ENCODE measurements at regions not wholly inside any gene's neighbourhood (a gene's known extent, or its start where the extent isn't known, plus 50 kb on each side); places are given as distances from the start of the nearest gene placed in this dataset.

DNA sequence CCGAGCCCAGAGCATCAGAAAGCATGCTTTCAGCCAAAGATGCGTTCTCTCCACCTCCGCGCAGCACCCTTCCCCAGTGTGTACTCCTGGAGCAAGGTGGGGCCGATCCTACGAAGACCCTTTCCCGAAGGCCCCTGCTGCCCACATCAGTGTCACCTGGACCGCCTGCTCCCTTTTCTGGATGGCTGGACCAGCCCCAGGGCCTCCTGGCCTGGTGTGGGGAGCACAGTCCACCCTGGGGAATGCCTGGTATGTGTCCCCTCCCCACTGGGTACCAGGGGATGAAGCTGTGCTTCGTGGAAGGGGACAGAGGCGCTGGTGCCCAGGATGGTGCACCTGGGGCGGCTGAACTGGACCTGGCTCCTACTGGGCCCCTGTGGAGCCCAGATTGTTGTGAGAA is 173.8 kb downstream of the SEC14L1 start:
- 87 to 91% (median 88%) methylated on average over 11 of the region's 11 CpGs for WGBS, 3 donors

DNA sequence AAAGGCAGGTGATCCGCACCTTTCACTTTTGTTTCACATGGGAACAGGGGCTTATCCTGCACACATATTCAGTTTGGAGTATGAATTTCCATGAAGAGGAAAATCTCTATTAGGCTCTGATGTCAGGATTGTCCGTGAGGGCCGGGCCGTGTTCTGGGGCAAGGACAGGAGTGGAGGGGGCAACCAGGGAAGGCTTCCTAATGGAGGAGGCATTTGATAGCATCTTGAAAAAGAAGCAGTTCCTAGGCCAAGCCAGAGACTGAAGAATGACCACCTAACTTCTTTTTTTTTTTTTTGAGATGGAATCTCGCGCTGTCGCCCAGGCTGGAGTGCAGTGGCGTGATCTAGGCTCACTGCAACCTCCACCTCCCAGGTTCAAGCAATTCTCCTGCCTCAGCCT is 174.2 kb downstream of the SEC14L1 start:
- no peak for TF ChIP-seq POLR2A (IDR thresholded peaks at IDR 0.05)
- TF ChIP-seq EP300 (IDR thresholded peaks at IDR 0.05), result no peak
- TF ChIP-seq, protein P1, sequence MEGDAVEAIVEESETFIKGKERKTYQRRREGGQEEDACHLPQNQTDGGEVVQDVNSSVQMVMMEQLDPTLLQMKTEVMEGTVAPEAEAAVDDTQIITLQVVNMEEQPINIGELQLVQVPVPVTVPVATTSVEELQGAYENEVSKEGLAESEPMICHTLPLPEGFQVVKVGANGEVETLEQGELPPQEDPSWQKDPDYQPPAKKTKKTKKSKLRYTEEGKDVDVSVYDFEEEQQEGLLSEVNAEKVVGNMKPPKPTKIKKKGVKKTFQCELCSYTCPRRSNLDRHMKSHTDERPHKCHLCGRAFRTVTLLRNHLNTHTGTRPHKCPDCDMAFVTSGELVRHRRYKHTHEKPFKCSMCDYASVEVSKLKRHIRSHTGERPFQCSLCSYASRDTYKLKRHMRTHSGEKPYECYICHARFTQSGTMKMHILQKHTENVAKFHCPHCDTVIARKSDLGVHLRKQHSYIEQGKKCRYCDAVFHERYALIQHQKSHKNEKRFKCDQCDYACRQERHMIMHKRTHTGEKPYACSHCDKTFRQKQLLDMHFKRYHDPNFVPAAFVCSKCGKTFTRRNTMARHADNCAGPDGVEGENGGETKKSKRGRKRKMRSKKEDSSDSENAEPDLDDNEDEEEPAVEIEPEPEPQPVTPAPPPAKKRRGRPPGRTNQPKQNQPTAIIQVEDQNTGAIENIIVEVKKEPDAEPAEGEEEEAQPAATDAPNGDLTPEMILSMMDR (IDR thresholded peaks at IDR 0.05), result no peak
- intact Hi-C loops (cut with DNase I), result no loop called here
- Histone ChIP-seq H3K27me3 (no peaks in the 10 kb centered on the region), H3K9me3 (no peaks in the 10 kb centered on the region), H3K27ac (no peak overlapping the region), H3K36me3 (no peaks in the 10 kb centered on the region), H3K4me3 (no peak overlapping the region), H3K4me1 (ENCODE audit: insufficient read depth) (peaks cover 41% of the 10 kb centered on the region)
- DNase-seq, result no peak
- WGBS, 3 donors, result 89 to 95% (median 92%) methylated on average over 8 of the region's 8 CpGs

More for the DNA sequence above, 173.8 kb downstream of the SEC14L1 start:
- Histone ChIP-seq H3K4me3 (no peak overlapping the region), H3K36me3 (no peaks in the 10 kb centered on the region), H3K27me3 (no peaks in the 10 kb centered on the region), H3K9me3 (no peaks in the 10 kb centered on the region), H3K27ac (no peak overlapping the region), H3K4me1 (ENCODE audit: insufficient read depth) (peaks cover 39% of the 10 kb centered on the region)
- DNase-seq, result peak in 3 of 5 donors; percentile 40 to 45 (median 40)
- intact Hi-C loops (cut with DNase I), result no loop called here
- TF ChIP-seq, protein P1 (IDR thresholded peaks at IDR 0.05), result no peak
- TF ChIP-seq POLR2A (IDR thresholded peaks at IDR 0.05) (no peak), EP300 (IDR thresholded peaks at IDR 0.05) (no peak)

DNA sequence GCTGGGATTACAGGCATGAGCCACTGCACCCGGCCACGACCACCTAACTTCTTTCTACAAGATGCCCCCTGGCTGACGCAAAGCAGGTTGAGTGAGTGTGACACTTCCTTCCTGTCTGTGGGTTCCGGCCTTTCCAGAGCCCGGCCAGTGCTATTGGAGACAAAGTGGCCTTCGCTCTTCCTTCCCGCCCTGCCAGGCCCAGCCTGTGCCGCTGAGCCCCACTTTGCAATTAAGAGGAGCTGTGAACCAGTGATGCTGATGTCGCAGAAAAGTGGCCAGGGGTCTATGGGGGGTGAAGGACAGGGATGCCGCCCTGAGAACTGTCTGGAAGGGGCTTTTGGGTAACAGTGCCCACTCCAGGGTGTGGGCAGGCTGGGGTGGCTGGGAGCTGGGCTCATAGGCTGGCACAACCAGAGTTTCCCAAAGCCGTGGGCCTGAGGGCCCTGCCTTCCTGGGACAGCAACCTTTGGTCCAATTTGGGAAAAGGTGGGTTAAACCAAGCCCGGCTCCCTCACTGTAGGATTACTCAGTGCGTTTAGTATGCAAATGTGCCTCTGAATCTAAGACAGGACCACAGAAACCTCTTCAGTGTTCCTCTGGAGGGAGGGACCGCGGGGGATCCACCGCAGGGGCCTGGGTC is 174.9 kb downstream of the SEC14L1 start:
- Histone ChIP-seq H3K4me3 (no peak overlapping the region), H3K4me1 (ENCODE audit: insufficient read depth) (peaks cover 42% of the 10 kb centered on the region), H3K27ac (peak overlapping the region; percentile 40 to 60), H3K27me3 (no peaks in the 10 kb centered on the region), H3K9me3 (no peaks in the 10 kb centered on the region), H3K36me3 (no peaks in the 10 kb centered on the region)
- intact Hi-C loops (cut with DNase I), result no loop called here
- WGBS, 3 donors, result 58 to 64% (median 58%) methylated on average over 16 of the region's 16 CpGs
- peak in 3 of 5 donors; percentile 18 to 44 (median 40) for DNase-seq
- TF ChIP-seq POLR2A (IDR thresholded peaks at IDR 0.05), result no peak
- TF ChIP-seq EP300 (IDR thresholded peaks at IDR 0.05), result no peak
- TF ChIP-seq, protein P1 (IDR thresholded peaks at IDR 0.05), result no peak

DNA sequence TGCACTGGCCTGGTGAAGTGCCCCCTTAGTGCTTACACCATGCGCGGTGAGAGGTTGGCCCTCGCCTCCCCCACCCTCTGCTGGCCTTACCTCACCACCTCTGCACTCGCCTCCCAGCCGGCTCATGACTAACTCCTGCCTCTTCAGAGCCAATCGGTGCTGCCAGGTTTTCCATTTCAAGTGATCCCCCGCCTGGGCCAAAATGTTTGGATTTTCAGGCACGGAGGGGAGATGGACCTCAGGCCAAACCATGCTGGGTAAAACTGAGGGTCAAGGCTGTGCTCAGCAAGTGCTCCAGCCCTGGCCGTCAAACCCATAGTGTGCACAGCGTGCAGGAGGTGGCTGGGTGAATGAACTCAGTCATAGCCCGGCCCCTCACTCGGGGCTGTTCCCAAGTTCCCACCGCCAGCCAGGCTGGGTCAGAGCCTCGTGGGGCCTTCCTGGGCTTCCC is 175.4 kb downstream of the SEC14L1 start:
- Histone ChIP-seq H3K4me1 (ENCODE audit: insufficient read depth) (peaks cover 45% of the 10 kb centered on the region), H3K27ac (peak overlapping the region; percentile 40 to 60)
- DNase-seq, result peak; percentile 82 to 88 (median 83)

More for the DNA sequence above, 175.4 kb downstream of the SEC14L1 start:
- whole genome bisulfite sequencing, 3 donors, result 9 to 22% (median 16%) methylated on average over 14 of the region's 14 CpGs
- Histone ChIP-seq H3K36me3 (no peaks in the 10 kb centered on the region), H3K9me3 (no peaks in the 10 kb centered on the region), H3K4me3 (no peak overlapping the region), H3K27me3 (no peaks in the 10 kb centered on the region)
- intact Hi-C loops (cut with DNase I), result no loop called here
- TF ChIP-seq, protein P1 (IDR thresholded peaks at IDR 0.05), result no peak
- no peak for TF ChIP-seq POLR2A (IDR thresholded peaks at IDR 0.05)
- no peak for TF ChIP-seq EP300 (IDR thresholded peaks at IDR 0.05)
